GM19239 (cell line): ENCODE measurements at regions not wholly inside any gene's neighbourhood (a gene's known extent, or its start where the extent isn't known, plus 50 kb on each side); places are given as distances from the start of the nearest gene placed in this dataset.
"Not testable (repeated sequence)": the region's sequence is repeated elsewhere in the genome, so short reads cannot be mapped to it uniquely, and the experiment has no call there.

Experiments
- DNase-seq: peaks from one replicate; pipeline ENCODE4 v3.0.0; 2011; ENCODE audit warnings: low spot score; ENCODE audit not compliant: insufficient read length
- FAIRE-seq: peaks from 2 replicates; lab custom pipeline; 2011; peaks lifted over from hg19 to GRCh38; lab: Jason Lieb, UNC

DNA sequence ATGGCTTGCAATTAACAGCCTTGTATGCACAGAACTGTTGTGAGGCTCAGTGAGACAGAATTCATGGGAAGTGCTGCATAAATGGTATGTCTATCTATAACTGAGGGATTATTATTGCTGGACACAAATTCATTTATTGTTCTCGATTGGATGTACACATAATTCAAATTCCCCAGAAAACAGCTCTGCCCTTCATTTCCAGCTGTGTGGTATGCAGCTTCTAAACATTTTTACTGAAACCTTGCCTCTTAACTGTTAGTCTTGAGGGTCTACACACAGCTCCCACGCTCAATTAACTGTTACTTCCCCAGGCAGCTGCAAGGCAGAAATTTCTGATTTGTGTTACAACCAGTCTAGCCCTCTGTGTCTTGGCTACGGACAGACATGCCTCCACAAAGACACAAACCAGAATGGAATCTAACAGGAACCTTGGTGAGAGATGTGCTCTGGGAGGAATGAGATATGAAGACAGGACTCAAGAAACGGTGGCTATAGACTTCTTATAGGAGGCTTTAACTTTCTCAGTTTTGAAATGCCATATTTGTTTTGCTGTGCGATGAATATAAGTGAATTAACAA is 139.7 kb upstream of the TBL1XR1 start:
- FAIRE-seq (peak; percentile 21), DNase-seq (no peak)

DNA sequence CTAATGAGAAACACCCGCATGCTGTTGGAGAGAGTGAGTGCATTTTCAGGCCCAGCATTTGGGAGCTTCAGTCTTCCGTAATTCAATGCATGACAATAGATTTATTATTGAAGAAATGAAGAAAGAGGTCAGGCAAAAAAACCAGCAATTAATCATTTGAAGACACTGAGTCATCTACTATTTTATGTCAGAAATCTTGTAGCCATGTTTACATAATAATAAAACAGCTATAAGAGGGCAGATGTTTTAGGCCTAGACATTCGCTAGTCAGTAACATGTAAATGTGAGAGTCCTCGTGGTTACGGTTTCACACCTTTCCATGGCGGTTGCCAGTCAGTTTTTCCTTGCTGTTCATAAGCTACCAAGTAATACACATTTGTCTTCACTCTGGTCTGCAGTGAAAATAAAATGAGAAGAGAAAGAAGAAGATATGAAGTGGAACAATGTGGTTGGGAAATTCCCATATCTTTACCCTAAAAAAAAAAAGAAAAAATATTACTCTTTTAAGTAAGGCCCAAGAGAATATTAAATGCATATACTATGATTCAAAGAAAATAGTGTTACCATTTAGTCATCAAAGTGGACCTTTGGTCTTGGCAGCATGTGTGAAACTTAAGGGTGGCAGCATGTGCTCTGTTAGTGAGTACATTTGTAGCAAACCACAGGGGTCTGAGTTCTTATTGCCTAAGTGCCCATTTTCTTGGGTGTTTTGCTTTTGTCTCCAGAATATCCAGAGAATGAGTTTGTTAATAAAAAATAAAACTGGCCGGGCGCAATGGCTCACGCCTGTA is 140.5 kb upstream of the TBL1XR1 start:
- FAIRE-seq = peak; percentile 81
- no peak for DNase-seq

DNA sequence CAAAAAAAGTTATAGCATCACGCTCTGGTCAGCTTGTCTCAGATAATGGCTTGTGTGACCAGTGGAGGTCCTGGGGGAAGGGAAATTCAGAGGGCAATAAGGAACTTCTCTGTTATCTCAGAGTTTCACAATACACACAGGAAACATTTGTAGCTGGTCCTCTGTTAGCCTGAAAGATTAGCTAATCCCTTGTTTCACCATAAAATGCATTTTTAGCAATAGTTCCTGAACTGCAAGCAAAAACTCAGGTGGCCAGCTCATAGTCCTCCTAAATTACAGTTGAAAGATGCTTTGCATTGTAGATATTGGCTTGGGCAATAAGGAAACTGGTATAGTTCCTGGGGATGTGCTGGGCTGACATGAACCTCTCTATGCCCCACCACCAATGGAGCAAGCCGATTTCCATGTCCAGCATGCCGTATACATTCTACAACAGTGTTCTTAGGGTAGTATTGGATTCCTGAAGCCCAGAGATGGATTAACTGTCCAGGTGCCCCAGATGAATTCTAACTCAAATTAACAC is 141.5 kb upstream of the TBL1XR1 start:
- FAIRE-seq (peak; percentile 85), DNase-seq (no peak)

GRCh38 chr3:177339220-177339703 is 142.0 kb upstream of the TBL1XR1 start:
- DNase-seq, FAIRE-seq: not testable (repeated sequence)

GRCh38 chr3:177340243-177340830 is 143.1 kb upstream of the TBL1XR1 start:
- no peak for FAIRE-seq
- DNase-seq = no peak

DNA sequence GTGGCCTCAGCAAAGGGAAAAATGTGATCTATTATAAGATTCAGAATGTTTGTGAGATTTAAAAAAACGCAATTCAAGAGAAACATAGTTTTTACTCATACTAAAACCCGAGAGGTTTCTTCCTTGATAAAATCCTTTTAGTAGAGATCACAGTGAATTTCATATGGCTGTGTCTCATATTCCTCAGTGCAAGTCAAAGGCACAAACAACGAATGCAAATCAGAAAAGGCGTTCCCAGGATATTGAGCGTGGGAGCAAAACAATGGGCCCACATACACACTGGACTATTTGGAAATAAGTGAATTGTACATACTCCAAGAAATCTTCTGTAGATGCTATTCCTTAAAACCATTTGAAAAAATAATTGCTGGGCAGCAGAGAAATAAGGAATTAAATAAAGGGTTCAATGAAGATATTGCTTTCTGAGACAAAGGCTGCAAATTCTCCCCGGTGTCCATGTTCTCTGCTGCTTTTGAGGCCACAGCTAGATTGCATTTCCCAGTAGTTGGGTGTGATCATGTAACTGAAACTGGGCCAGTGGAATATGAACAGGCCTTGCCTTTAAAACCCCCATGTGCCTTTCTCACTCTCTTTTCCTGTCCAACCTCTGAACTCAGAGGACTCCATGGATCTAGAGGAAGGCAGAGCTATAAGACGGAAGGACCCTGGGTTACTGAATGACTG is 144.6 kb upstream of the TBL1XR1 start:
- no peak for DNase-seq
- no peak for FAIRE-seq

- FAIRE-seq (no peak), DNase-seq (no peak)
Measured at GRCh38 chr3:177343122-177343625, 145.9 kb upstream of the TBL1XR1 start.

- peak; percentile 88 for FAIRE-seq
- DNase-seq = no peak
Measured at GRCh38 chr3:177345049-177345972, 148.0 kb upstream of the TBL1XR1 start.

DNA sequence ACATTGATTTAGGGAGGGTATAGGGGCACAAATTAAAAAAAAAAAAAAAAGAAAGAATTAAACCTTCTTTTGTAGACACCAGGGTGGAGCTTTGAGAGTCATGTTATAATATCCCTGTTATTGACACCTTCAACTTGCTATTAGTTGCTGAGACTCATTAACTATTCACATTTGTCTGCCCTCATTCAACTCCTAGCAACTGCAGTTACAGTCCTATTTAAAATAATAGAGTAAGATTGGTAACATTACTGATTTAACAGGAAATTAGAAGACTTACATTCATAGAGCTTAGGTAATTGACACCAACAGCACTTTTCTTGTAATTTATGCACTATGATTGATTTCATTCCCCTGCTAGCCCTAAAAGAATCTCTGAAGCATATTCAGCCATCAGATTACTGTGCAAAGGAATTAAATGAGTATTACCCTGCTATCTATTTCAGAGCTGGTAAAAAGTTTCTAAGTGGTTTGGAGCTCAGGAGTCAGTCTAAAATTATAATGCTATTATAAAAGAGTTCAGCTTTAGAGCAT is 148.8 kb upstream of the TBL1XR1 start:
- FAIRE-seq (peak; percentile 55), DNase-seq (no peak)

- FAIRE-seq = no peak
Measured at GRCh38 chr3:177346878-177347277, 149.6 kb upstream of the TBL1XR1 start.

DNA sequence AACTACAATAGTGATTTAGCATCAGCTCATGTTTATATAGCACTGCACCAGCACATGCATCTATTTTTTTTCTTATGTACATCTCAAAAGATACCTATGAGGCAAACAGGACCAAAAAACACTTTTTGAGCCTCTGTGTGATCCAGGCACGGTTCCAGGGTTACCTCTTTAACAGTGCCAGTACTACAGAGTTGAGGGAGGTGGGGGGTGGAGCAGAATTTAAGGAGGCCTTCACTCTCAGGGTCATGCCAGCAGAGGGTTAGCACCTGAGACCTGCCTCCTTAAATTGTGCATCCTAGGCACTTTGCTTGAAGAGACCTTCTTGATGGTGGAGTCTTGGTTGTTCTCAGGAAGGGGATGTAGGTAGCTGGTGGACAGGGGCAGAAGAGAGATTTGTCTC is 150.3 kb upstream of the TBL1XR1 start:
- no peak for DNase-seq

More at GRCh38 chr3:177346878-177347277, 149.6 kb upstream of the TBL1XR1 start:
- DNase-seq = no peak

GRCh38 chr3:177348974-177349373 is 151.7 kb upstream of the TBL1XR1 start:
- DNase-seq = no peak
- FAIRE-seq = no peak

More for the DNA sequence above, 150.3 kb upstream of the TBL1XR1 start:
- FAIRE-seq = no peak

- no peak for DNase-seq
- FAIRE-seq = no peak
Measured at GRCh38 chr3:177349384-177349783, 152.1 kb upstream of the TBL1XR1 start.

DNA sequence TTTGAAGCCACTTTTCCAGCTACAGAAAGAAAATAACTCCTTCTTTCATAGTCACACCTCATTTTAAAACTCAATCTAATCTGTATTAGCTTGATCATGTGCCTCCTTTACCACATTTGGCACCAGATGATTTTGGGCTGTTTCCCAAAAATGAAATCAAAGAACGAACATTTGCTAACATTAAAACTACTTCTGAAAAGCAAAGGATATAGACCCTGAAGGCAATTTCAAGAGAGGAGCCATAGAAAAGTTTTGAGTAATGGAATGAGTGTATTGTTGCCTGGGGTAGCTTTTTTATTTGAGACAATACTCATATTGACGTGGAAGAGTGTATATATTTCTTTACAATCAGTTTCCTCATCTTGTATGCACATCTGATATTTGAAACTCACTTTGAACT is 152.8 kb upstream of the TBL1XR1 start:
- FAIRE-seq (no peak), DNase-seq (no peak)

- no peak for FAIRE-seq
- DNase-seq = no peak
Measured at GRCh38 chr3:177351206-177351605, 153.9 kb upstream of the TBL1XR1 start.

DNA sequence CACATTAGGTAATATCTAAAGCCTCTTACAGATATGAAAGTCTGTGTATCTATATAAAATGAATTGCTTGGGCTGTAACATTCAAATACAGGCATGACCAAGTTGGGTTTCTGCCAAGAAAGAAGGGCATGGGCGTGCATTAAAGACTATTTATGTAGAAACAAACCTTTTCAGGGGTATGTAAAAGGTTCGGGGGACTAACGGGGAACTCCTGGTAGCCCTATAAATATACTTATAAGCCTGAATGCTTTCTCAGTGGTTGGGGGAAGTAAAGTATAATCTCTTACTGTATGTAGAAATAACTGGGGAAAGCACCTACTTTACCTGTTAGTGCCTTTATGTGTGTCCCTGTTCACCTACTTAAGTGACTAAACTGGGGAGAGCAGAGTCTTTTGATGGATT is 154.5 kb upstream of the TBL1XR1 start:
- peak; percentile 75 for FAIRE-seq
- DNase-seq = no peak

GRCh38 chr3:177352424-177352823 is 155.1 kb upstream of the TBL1XR1 start:
- DNase-seq = no peak
- no peak for FAIRE-seq

DNA sequence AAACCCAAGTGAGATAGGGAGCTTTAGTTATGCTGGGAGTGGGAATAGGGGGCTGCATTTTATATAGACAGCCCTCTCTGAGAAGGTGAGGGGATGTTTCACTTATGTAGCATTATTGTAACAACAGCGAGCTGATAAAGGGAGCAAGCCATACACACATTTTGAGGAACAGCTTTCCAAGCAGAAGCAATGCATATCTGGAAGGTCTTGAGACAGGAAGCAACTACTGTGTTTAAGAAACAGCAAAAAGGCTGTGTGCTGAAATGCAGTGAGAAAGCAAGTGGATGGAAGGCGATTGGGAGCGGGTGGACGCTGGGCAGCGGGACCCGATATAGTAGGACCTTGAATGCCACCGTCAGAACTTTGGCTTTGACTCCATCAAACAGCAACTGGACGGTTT is 155.9 kb upstream of the TBL1XR1 start:
- FAIRE-seq = no peak

GRCh38 chr3:177353879-177354278 is 156.6 kb upstream of the TBL1XR1 start:
- FAIRE-seq, DNase-seq: not testable (repeated sequence)

More for the DNA sequence above, 155.9 kb upstream of the TBL1XR1 start:
- no peak for DNase-seq
